ENCODE measurements at regions not wholly inside any gene's neighbourhood (a gene's known extent, or its start where the extent isn't known, plus 50 kb on each side); places are given as distances from the start of the nearest gene placed in this dataset.

DNA sequence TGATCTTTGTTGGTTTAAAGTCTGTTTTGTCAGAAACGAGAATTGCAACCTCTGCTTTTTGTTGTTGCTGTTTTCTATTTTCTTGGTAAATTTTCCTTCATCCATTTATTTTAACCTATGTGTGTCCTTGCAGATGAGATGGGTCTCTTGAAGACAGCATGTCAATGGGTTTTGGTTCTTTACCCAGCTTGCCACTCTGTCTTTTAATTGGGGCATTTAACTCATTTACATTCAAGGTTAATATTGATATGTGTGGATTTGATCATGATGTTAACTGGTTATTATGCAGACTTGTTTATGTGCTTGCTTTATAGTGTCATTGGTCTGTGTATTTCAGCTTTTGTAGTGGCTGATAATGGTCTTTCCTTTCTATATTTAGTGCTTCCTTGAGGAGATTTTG is 327.9 kb upstream of the SYT4 start:
- TF ChIP-seq, protein P1, sequence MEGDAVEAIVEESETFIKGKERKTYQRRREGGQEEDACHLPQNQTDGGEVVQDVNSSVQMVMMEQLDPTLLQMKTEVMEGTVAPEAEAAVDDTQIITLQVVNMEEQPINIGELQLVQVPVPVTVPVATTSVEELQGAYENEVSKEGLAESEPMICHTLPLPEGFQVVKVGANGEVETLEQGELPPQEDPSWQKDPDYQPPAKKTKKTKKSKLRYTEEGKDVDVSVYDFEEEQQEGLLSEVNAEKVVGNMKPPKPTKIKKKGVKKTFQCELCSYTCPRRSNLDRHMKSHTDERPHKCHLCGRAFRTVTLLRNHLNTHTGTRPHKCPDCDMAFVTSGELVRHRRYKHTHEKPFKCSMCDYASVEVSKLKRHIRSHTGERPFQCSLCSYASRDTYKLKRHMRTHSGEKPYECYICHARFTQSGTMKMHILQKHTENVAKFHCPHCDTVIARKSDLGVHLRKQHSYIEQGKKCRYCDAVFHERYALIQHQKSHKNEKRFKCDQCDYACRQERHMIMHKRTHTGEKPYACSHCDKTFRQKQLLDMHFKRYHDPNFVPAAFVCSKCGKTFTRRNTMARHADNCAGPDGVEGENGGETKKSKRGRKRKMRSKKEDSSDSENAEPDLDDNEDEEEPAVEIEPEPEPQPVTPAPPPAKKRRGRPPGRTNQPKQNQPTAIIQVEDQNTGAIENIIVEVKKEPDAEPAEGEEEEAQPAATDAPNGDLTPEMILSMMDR (IDR thresholded peaks at IDR 0.05), result no peak
- Histone ChIP-seq H3K9me3 (peaks cover 19% of the 10 kb centered on the region), H3K36me3 (no peaks in the 10 kb centered on the region), H3K27ac (no peak overlapping the region), H3K27me3 (ENCODE audit: low read depth) (no peaks in the 10 kb centered on the region), H3K4me1 (no peaks in the 10 kb centered on the region), H3K4me3 (no peak overlapping the region)
- ATAC-seq (no peak), DNase-seq (no peak)
- intact Hi-C loops (cut with DNase I), result no loop called here

DNA sequence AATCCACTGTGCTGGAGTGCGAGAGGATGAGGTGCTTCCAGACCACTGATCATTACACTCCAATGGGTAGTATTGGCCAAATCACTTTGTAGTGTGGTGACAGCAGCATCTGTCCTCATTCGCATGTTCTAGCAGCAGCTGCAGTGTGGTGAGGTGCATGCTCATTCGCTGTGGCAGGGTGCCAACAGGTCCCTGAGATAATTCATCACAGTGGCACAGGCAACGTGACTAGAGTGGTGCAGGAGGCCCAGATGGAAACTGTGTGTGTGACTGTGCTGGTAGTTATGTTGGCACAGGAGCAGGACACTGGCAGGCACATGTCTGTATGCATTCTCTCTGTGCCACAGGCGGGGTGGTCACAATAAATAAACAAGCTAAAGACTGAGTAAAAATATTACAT is 329.5 kb upstream of the SYT4 start:
- Histone ChIP-seq H3K27me3 (ENCODE audit: low read depth) (no peaks in the 10 kb centered on the region), H3K9me3 (peaks cover 19% of the 10 kb centered on the region), H3K4me3 (no peak overlapping the region), H3K4me1 (no peaks in the 10 kb centered on the region), H3K27ac (no peak overlapping the region), H3K36me3 (no peaks in the 10 kb centered on the region)
- no peak for ATAC-seq
- DNase-seq, result no peak
- TF ChIP-seq, protein P1 (IDR thresholded peaks at IDR 0.05), result no peak
- intact Hi-C loops (cut with DNase I), result no loop called here

DNA sequence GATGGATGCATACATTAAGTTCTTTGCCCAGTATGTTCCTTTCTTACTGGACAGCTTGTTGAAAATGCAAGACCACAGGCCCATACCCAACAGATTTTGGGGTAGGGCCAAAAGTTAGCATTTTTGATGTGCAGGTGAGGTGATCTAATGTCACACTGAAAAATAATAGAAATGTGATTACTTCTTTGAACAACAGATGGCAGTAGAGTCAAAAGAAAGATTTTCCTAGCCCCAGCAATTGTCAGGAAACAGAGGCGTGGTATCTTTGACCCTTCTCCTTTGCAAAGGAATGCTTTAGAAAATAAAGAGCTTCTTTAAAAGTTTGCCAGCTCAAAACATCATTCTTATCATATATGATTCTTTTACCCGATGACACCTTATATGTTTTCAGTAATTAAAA is 343.6 kb upstream of the SYT4 start:
- no peak overlapping the region for H3K4me3 ChIP-seq
- intact Hi-C loops (cut with DNase I), result no loop called here
- TF ChIP-seq, protein P1 (IDR thresholded peaks at IDR 0.05), result peak; percentile 51
- ATAC-seq (peak in 1 of 2 donors; percentile 60), DNase-seq (no peak)
- H3K27me3 ChIP-seq (ENCODE audit: low read depth), result no peaks in the 10 kb centered on the region
- H3K9me3 ChIP-seq, result no peaks in the 10 kb centered on the region
- H3K27ac ChIP-seq, result no peak overlapping the region
- H3K36me3 ChIP-seq, result no peaks in the 10 kb centered on the region
- no peaks in the 10 kb centered on the region for H3K4me1 ChIP-seq

DNA sequence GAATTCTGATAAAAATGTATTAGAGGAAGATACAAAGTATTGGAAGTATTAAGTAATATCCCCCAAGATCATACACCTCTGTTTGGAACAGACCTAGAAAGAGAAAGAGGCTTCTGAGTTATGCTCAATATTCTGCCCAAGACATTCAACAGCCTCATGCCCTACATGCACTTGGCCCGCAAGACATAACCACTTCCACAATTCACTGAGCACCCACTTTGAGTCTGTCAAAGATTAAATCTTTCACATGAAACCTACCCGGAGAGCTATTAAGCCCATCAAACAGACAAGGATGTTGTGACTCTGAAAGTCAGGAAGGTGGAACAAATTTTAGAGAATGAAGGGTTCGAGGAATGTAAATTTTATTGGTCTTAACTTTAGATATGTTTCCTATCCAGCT is 344.7 kb upstream of the SYT4 start:
- TF ChIP-seq, protein P1 (IDR thresholded peaks at IDR 0.05), result no peak
- ATAC-seq (no peak), DNase-seq (no peak)
- Histone ChIP-seq H3K4me1 (no peaks in the 10 kb centered on the region), H3K27ac (no peak overlapping the region), H3K36me3 (no peaks in the 10 kb centered on the region), H3K4me3 (no peak overlapping the region), H3K9me3 (no peaks in the 10 kb centered on the region), H3K27me3 (ENCODE audit: low read depth) (no peaks in the 10 kb centered on the region)
- intact Hi-C loops (cut with DNase I), result no loop called here

DNA sequence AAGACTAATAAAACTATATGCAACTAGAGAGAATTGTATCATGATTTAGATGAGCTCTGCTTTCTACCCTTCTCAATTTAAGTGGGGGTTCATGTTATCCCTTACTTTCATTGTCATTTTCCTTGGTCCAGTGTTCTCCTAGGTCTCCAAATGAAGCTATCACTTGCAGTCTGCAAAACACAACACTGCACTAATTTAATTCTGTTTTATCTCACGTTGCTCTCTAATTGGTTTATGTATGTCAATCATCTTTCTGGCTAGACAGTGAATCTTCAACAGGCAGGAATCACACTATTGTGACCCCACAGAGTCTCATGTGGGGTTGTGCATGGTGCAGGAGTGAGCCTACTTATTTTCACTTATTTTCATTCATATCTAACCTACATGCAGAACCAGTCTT is 348.3 kb upstream of the SYT4 start:
- intact Hi-C loops (cut with DNase I), result no loop called here
- Histone ChIP-seq H3K4me3 (no peak overlapping the region), H3K27ac (no peak overlapping the region), H3K27me3 (ENCODE audit: low read depth) (no peaks in the 10 kb centered on the region), H3K9me3 (no peaks in the 10 kb centered on the region), H3K36me3 (no peaks in the 10 kb centered on the region), H3K4me1 (no peaks in the 10 kb centered on the region)
- TF ChIP-seq, protein P1 (IDR thresholded peaks at IDR 0.05), result no peak
- DNase-seq (no peak), ATAC-seq (no peak)

All from lower lobe of right lung (tissue), 2 donors.